HEK293 (cell line): ENCODE measurements at regions not wholly inside any gene's neighbourhood (a gene's known extent, or its start where the extent isn't known, plus 50 kb on each side); places are given as distances from the start of the nearest gene placed in this dataset.

ENCODE experiments used
- CTCF ChIP-seq: fragments of 450-650 bp; formaldehyde crosslinking; IDR thresholded peaks from 2 replicates; pipeline ENCODE4 v1.5.1; 2016; ENCODE audit warnings: missing biosample characterization, missing genetic modification characterization
- KLF1 ChIP-seq: fragments of 450-650 bp; formaldehyde crosslinking; IDR thresholded peaks from 2 replicates; pipeline ENCODE4 v1.5.1; 2016; ENCODE audit warnings: missing biosample characterization, missing genetic modification characterization
- MZF1 ChIP-seq: fragments of 450-650 bp; formaldehyde crosslinking; IDR thresholded peaks from 2 replicates; pipeline ENCODE4 v1.5.1; 2017; ENCODE audit warnings: missing biosample characterization, missing genetic modification characterization, borderline replicate concordance
- REST ChIP-seq: fragments of 450-650 bp; formaldehyde crosslinking; IDR thresholded peaks from 2 replicates; pipeline ENCODE4 v1.5.1; 2016; ENCODE audit warnings: missing biosample characterization, missing genetic modification characterization
- YY1 ChIP-seq: fragments of 450-650 bp; formaldehyde crosslinking; IDR thresholded peaks from 2 replicates; pipeline ENCODE4 v1.5.1; 2018; ENCODE audit warnings: missing biosample characterization, missing genetic modification characterization
- ZBTB21 ChIP-seq: fragments of 450-650 bp; formaldehyde crosslinking; IDR thresholded peaks from 2 replicates; pipeline ENCODE4 v1.5.1; 2017; ENCODE audit warnings: missing biosample characterization, missing genetic modification characterization
- ZBTB26 ChIP-seq: fragments of 450-650 bp; formaldehyde crosslinking; optimal IDR thresholded peaks from 2 replicates; pipeline ENCODE3; 2016; ENCODE audit warnings: missing biosample characterization, mild to moderate bottlenecking, missing genetic modification characterization
- ZNF274 ChIP-seq, 2 experiments: fragments of 200-500 bp in 1 of 2; fragments of 450-650 bp in 1 of 2; sonication (Bioruptor generic) in 1 of 2; formaldehyde crosslinking in 1 of 2; IDR thresholded peaks; 2 replicates each; pipeline versions ENCODE4 v1.5.1 to v1.6.1; 2014 to 2016; ENCODE audit warnings: borderline replicate concordance in 1 of 2, inconsistent platforms in 1 of 2, low read length in 1 of 2, missing biosample characterization in 1 of 2, missing genetic modification characterization in 1 of 2
- ZNF473 ChIP-seq: fragments of 450-650 bp; formaldehyde crosslinking; IDR thresholded peaks from 2 replicates; pipeline ENCODE4 v1.5.1; 2017; ENCODE audit warnings: missing biosample characterization, missing genetic modification characterization

GRCh38 chr5:87526131-87526530 lies 113.4 kb upstream of the CCNH start:
- TF ChIP-seq CTCF (tag by site-specific recombination) (no peak), REST (tag by site-specific recombination) (no peak), ZBTB21 (tag by site-specific recombination) (no peak), ZNF274 (IDR thresholded peaks at IDR 0.05; ENCODE audit: low read length) (no peak), ZNF274 (tag by site-specific recombination; IDR thresholded peaks at IDR 0.05; ENCODE audit: borderline replicate concordance) (no peak), MZF1 (tag by site-specific recombination) (no peak), ZNF473 (tag by site-specific recombination) (no peak), KLF1 (tag by site-specific recombination) (no peak), YY1 (tag by site-specific recombination) (no peak), ZBTB26 (tag by site-specific recombination) (no peak)
